ENCODE measurements at regions not wholly inside any gene's neighbourhood (a gene's known extent, or its start where the extent isn't known, plus 50 kb on each side); places are given as distances from the start of the nearest gene placed in this dataset.
"Not testable (repeated sequence)": the region's sequence is repeated elsewhere in the genome, so short reads cannot be mapped to it uniquely, and the experiment has no call there.

DNA sequence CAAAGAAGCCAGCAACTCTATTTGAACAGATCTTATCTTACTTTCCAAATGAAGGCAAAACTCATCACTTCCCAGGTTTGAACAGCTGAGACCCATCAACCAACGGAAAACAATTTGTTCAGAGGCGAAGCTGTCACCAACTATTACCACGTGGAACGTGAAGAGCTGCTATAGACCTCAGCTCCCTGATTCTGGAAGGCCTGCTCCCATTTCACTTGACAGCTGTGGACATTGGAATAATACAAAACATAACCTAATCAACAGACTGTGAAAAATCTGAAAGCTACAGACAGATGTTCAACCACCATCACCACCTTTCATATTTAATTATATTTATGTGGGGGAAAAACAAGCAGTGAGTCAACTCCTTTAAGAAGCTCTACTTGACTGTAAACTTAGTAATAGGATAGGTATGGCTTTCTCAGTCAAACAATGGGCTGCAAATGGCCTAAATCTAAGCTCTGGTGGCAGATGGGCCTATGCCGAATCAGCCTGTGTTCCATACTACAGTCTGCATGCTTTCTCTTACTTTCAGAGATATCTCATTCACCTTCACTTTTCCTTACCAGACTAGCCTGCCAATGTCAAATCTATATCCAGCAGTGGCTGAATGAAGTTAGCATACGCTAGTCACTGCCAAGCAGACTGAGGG lies 896.4 kb downstream of the TDRD15 start:
- DNase-seq = no peak

- DNase-seq = no peak
These were observed 903.7 kb downstream of the TDRD15 start for GRCh38 chr2:22027345-22028005.

GRCh38 chr2:22035361-22035830 lies 911.6 kb downstream of the TDRD15 start:
- DNase-seq = no peak

DNA sequence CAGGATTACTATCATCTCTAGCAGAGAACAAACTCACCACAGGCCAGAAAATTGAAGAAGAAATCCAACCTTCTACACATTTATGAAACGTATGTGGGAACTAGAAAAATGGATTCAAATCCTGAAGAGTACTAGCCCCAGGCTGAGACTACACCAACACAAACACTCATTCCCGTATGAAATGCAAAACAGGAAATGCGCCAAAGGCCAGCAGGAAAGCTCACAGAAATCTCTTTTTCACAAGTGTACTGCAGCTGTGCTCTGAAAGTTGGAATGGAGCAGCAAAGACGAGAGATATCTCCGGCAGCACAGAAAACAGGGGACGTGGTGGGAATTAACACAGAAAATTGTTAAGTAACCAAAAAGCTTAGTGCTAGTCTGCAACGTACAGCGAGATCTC lies 913.5 kb downstream of the TDRD15 start:
- no peak for DNase-seq

- DNase-seq = no peak
These were observed 920.0 kb downstream of the TDRD15 start for GRCh38 chr2:22043784-22044183.

- DNase-seq = no peak
These were observed 932.2 kb downstream of the TDRD15 start for GRCh38 chr2:22055784-22056620.

DNA sequence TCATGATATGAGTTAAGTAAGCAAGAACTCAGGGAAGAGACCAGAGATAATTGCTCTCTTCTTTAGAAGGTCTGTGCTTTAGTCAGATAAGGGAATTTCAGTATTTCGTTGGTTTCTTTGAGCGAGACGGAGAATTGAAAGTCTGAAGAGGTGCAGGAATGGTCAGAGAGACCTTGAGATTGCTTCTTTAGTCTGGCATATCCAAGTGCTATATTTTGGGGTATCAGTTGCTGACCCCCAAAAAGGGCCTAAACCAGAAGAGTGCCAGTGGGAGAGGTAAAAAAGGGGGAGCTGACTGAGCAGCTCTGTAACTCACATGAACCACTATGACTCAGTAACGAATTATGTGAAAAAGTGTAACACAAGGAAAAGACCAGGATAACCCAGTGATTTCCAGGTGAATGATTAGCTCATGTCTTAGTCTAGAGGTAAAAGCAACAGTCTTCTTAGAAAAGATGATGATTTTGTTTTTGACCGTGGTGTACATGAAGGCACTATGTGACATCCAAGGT lies 932.9 kb downstream of the TDRD15 start:
- DNase-seq = no peak

DNA sequence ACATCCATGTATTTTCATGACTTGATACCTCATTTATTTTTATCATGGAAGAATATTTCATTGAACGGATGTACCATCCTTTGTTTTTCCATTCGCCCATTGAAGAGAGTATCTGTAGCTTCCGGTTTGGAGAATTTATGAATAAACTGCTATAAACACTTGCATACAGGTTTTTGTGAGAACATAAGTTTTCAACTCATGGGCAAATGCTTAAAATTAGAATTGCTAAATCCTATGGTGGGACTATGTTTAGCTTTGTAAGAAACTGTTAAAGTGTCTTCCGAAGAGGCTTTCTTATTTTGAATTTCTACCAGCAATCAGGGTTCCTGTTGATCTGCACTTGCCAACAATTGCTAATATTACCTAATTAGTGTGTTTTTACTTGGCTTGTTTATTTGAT lies 938.9 kb downstream of the TDRD15 start:
- no peak for DNase-seq

GRCh38 chr2:22076454-22076853 lies 952.7 kb downstream of the TDRD15 start:
- DNase-seq = no peak

DNA sequence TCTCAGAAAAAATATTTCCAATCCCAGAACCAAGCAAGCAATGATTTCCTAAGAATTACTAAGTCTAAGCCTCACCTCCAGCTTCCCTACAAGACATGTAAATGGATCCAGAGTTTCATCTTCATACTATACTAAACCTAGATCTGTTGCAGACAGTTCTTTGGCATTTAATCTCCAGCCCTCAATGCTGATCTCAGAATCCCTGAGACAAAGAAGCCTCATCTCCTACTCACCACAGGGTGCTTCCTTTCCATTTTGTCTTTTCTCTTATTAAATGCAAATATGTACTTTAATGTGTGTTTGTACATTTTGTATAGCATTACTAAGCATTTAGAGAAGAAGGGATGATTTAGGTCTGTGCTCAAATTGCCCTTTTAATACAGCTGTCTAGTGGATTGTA lies 954.9 kb downstream of the TDRD15 start:
- DNase-seq = no peak

DNA sequence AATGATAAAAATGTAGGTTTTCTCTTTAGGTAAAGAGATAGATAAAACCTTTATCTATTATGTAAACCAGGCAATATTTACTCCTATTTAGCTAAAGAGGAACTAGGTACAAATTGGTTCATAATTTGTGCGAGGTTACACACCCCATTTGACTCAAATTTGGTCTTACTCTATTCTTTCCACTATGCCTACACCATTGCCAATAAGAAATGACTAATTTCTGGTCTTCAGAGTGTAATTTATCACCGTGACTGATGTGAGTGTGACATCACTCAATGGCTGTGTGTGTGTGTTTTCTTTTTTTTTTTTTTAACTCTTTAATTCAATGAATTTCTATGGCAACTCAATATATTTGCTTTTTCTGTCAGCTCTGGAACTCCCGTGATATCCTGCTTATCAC lies 955.8 kb downstream of the TDRD15 start:
- DNase-seq = no peak

DNA sequence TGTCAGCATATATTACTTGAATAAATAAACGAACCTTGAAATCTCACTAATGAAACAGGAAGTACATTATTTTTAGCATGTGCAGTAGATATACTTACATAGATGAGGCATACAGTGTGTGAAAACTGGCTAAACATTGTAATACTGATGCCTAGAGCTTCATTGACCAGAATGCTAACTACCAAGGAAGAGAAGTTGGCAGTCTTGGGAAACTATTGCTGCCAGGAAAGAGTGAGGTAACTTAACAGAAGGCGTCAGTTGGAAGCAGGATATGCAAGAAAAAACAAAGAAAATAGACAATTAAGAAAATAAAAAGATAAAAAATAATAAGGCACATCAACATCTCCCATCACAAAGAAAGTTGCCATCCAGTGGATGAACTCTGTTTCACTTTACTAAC lies 963.0 kb downstream of the TDRD15 start:
- no peak for DNase-seq

- not testable (repeated sequence) for DNase-seq
These were observed 979.8 kb downstream of the TDRD15 start for GRCh38 chr2:22103617-22104016.

DNA sequence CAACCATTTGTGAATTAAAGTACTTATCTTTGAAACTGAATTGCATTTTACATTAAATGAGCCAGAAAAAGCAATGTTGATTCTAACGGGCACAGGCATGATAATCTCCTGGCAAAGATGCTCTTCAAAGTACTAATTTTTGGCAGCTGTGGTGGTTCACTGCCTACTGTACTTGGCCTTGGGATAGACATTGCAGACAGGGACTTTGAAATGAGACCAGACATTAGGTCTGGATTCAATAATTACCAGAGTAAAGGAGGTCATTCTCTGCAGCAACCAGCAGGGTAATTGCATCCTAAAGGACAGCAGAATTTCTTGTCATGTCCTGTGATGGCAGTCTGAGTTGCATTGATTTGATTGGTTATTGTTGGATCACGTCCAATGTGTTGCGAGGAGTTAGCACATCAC lies 986.5 kb downstream of the TDRD15 start:
- DNase-seq = no peak

DNA sequence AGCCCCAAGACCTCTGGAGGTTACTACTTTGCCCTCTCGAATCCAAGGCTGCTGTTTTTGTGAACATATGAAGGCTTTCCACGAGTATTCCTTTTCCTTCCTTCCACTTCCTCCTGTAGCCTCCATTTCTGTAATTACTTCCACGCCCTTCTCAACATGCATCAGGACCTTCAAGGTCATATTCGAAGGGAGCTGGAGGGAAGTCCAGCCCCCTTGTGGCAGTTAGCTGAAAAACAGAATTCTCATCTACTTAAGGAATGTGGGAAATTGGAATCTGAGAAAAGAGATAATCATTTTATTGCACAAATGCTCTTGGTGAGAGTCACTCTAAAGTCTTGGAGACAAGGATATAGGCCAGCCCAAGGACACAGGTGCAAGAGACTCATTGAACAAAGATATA lies 1000.2 kb downstream of the TDRD15 start:
- no peak for DNase-seq

GRCh38 chr2:22126106-22126505 lies 1002.3 kb downstream of the TDRD15 start:
- DNase-seq = no peak

DNA sequence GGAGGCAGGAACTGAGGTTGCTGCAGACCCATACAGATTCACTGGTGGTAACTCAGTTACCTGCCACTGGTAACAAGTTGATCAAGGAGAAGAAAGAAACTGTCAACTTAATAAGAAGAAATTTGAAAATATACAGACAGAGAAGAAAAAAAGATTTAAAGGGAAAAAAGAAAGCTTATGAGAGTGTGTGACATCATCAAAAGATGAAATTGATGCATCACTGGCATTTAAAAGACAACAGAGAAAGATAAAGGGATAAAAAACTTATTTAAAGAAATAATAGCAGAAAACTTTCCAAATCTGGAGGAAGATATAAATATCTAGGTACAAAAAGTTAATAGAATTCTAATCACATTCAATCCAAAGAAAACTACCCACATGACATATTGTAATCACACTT lies 1003.2 kb downstream of the TDRD15 start:
- no peak for DNase-seq

- no peak for DNase-seq
These were observed 1010.7 kb downstream of the TDRD15 start for GRCh38 chr2:22134421-22134820.

GRCh38 chr2:22136446-22136845 lies 1012.7 kb downstream of the TDRD15 start:
- DNase-seq = no peak

DNA sequence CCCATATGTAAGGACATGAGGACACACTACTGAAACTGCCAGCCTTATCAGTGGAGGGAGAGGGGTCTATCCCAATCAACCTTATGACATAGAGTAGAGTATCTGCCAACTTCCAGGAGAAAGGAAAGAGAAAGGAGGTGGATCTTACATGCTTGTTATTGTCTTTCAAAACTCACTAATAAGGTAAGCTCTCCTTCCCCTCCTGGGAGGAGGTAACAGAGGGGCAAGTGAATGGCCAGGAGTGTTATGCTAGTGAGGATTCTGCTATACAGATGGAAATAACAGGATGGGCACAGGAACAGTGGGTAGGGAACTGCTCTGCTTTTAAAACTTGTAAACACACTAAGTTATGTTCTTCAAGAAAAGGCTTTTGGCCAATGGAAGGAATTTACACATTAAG lies 1020.1 kb downstream of the TDRD15 start:
- no peak for DNase-seq

GRCh38 chr2:22153931-22154613 lies 1030.3 kb downstream of the TDRD15 start:
- no peak for DNase-seq

DNA sequence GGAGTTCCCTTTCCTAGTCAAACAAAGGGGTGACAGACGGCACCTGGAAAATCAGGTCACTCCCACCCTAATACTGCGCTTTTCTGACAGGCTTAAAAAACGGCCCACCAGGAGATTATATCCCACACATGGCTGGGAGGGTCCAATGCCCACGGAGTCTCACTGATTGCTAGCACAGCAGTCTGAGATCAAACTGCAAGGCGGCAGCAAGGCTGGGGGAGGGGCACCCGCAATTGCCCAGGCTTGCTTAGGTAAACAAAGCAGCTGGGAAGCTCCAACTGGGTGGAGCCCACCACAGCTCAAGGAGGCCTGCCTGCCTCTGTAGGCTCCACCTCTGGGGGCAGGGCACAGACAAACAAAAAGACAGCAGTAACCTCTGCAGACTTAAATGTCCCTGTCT lies 1032.9 kb downstream of the TDRD15 start:
- not testable (repeated sequence) for DNase-seq

DNA sequence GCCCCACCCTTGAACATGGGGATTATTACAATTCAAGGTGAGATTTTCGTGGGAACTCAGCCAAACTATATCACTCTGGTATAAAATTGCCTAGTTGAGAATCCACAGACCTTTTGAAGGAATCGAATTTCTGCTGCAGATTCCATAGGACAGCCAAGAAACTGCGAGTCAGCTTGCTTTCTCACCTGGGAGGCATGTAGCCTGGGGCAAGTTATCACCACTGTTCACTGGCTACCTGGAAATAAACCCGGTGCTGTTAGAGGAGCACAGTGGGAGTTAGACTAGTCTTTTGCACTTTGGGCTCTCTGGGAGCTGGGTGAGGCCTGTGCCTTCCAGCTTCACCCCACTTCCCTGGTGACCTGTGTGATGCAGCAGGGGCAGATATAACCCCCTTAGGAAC lies 1043.5 kb downstream of the TDRD15 start:
- DNase-seq = no peak
